Heart left ventricle (tissue), 13 donors: ENCODE measurements at regions not wholly inside any gene's neighbourhood (a gene's known extent, or its start where the extent isn't known, plus 50 kb on each side); places are given as distances from the start of the nearest gene placed in this dataset.

Experiments used
- CTCF ChIP-seq, 12 donors: fragments of 200-600 bp; sonication (generic) in 4 of 12; IDR thresholded peaks; one replicate each; pipeline versions ENCODE4 v1.5.0 to v1.8.0; 2018 to 2022; ENCODE audit warnings: antibody characterized with exemption in 12 of 12, mild to moderate bottlenecking in 5 of 12
- POLR2A ChIP-seq, 2 donors: fragments of 450-650 bp; IDR thresholded peaks; one replicate each; pipeline ENCODE4 v1.6.1; 2017; ENCODE audit warnings: antibody characterized with exemption in 2 of 2, mild to moderate bottlenecking in 2 of 2, moderate library complexity in 2 of 2
- donor health status: ischemic (EF 13 %, LVEDD 7.1; RV severe dilation, severe dysfunction).
- donor health status: DM: no; HTN: yes; CAD: no.
- donor health status: DM: no; HTN: no; CAD: no.
- donor health status: ischemic (EF 25% LVEDD 6.9; RV normal size, moderate dysfunction).
- donor health status: ischemic (EF 25% LVEDD 5.7; RV mildly dilated, moderate dysfunction).
- donor health status: ischemic (EF 35%, LVEDD 5.7; RV mildly dilated, moderate dysfunction).
- donor health status: nonischemic (EF 11% LVEDD 7.7; RV severe dilation, severe dysfunction).
- donor health status: DM: yes; HTN: yes; CAD: no.
- donor health status: PGD.
- donor health status: ischemic (EF 29% LVEDD 5.4; RV normal size, mild dysfunction).
- donor health status: nonischemic (EF 23%, LVEDD 6.1; RV moderate dilation, normal function).

GRCh38 chr7:113635492-113635891, 283.3 kb downstream of the PPP1R3A start:
- TF ChIP-seq CTCF (IDR thresholded peaks at IDR 0.05) (no peak), POLR2A (IDR thresholded peaks at IDR 0.05) (no peak)
